HEK293 (cell line): ENCODE measurements at regions not wholly inside any gene's neighbourhood (a gene's known extent, or its start where the extent isn't known, plus 50 kb on each side); places are given as distances from the start of the nearest gene placed in this dataset.

ENCODE experiments used
- CTCF ChIP-seq: fragments of 450-650 bp; formaldehyde crosslinking; IDR thresholded peaks from 2 replicates; pipeline ENCODE4 v1.5.1; 2016; ENCODE audit warnings: missing biosample characterization, missing genetic modification characterization
- INSM2 ChIP-seq: fragments of 450-650 bp; formaldehyde crosslinking; IDR thresholded peaks from 2 replicates; pipeline ENCODE4 v1.5.1; 2016; ENCODE audit warnings: missing biosample characterization, missing genetic modification characterization
- KLF7 ChIP-seq: fragments of 450-650 bp; formaldehyde crosslinking; IDR thresholded peaks from 2 replicates; pipeline ENCODE4 v1.5.1; 2016; ENCODE audit warnings: missing biosample characterization, missing genetic modification characterization, borderline replicate concordance
- REPIN1 ChIP-seq: fragments of 450-650 bp; formaldehyde crosslinking; IDR thresholded peaks from 2 replicates; pipeline ENCODE4 v1.5.1; 2017; ENCODE audit warnings: missing biosample characterization, missing genetic modification characterization, low read depth
- TCF7L2 ChIP-seq: IDR thresholded peaks from 2 replicates; pipeline ENCODE4 v1.6.1; 2011; ENCODE audit warnings: low read depth, mild to moderate bottlenecking, inconsistent platforms, low read length, moderate library complexity, borderline replicate concordance
- ZNF488 ChIP-seq: fragments of 450-650 bp; formaldehyde crosslinking; IDR thresholded peaks from 2 replicates; pipeline ENCODE4 v1.5.1; 2016; ENCODE audit warnings: missing biosample characterization, missing genetic modification characterization
- ZNF610 ChIP-seq: fragments of 450-650 bp; formaldehyde crosslinking; IDR thresholded peaks from 2 replicates; pipeline ENCODE4 v1.5.1; 2016; ENCODE audit warnings: missing biosample characterization, missing genetic modification characterization, borderline replicate concordance

GRCh38 chr14:62118461-62118860 is 356.2 kb downstream of the SNAPC1 start:
- no peak for TF ChIP-seq CTCF
- no peak for TF ChIP-seq ZNF610
- no peak for TF ChIP-seq REPIN1
- TF ChIP-seq KLF7 (tag by site-specific recombination): no peak
- TF ChIP-seq INSM2 (tag by site-specific recombination): no peak
- no peak for TF ChIP-seq ZNF488
- TF ChIP-seq TCF7L2: no peak
